Spinal cord (tissue), 9 donors: ENCODE measurements at regions not wholly inside any gene's neighbourhood (a gene's known extent, or its start where the extent isn't known, plus 50 kb on each side); places are given as distances from the start of the nearest gene placed in this dataset.

Source experiments
- DNase-seq, 6 donors: peaks; one replicate each; pipeline versions ENCODE4 v3.0.0 to v3.0.0-alpha.2; 2013 to 2015; ENCODE audit warnings: low spot score in 6 of 6, low read depth in 4 of 6
- H3K27ac ChIP-seq: one replicate; pipeline ENCODE4 v1.5.1; 2013; ENCODE audit warnings: low read depth, low read length, control low read depth
- H3K27me3 ChIP-seq: one replicate; pipeline ENCODE4 v1.6.1; 2013; ENCODE audit warnings: low read length; ENCODE audit not compliant: control insufficient read depth, insufficient read depth
- H3K36me3 ChIP-seq: one replicate; pipeline ENCODE4 v1.6.1; 2013; ENCODE audit warnings: low read length; ENCODE audit not compliant: control insufficient read depth, insufficient read depth
- H3K4me1 ChIP-seq: one replicate; pipeline ENCODE4 v1.6.1; 2013; ENCODE audit warnings: low read length; ENCODE audit not compliant: control insufficient read depth, insufficient read depth
- H3K4me3 ChIP-seq: one replicate; pipeline ENCODE4 v1.5.1; 2013; ENCODE audit warnings: low read depth, low read length, control low read depth
- H3K9me3 ChIP-seq: one replicate; pipeline ENCODE4 v1.6.1; 2013; ENCODE audit warnings: low read length; ENCODE audit not compliant: control insufficient read depth, insufficient read depth
- WGBS: methylation state at CpG from one replicate; pipeline ENCODE4 v1.1.5; 2013; ENCODE audit warnings: missing lambda C conversion rate; ENCODE audit not compliant: insufficient coverage; 5-methylcytosine and 5-hydroxymethylcytosine counted together
- donor health status: healthy.

DNA sequence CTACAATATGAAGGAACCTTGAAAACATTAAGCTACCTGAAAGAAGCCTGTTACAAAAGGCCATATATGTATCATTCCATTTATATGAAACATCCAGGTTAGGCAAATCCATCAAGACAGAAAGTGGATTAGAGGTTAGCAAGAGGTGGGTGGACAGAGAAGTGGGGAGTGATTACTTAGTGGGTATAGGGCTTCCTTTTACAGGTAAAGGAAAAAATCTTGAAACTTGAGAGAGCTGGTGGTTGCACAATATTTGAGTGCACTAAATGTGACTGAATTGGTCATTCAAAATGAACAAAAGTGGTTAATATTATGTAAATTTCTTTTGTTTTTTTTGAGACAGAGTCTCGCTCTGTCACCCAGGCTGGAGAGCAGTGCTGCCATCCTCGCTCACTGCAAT lies 119.4 kb upstream of the KIF5B start:
- Histone ChIP-seq H3K27ac (no peak overlapping the region), H3K36me3 (no peaks in the 10 kb centered on the region), H3K9me3 (no peaks in the 10 kb centered on the region), H3K4me3 (no peak overlapping the region), H3K4me1 (no peaks in the 10 kb centered on the region), H3K27me3 (no peaks in the 10 kb centered on the region)
- 93% methylated on average over 2 of the region's 2 CpGs for WGBS
- DNase-seq: no peak

DNA sequence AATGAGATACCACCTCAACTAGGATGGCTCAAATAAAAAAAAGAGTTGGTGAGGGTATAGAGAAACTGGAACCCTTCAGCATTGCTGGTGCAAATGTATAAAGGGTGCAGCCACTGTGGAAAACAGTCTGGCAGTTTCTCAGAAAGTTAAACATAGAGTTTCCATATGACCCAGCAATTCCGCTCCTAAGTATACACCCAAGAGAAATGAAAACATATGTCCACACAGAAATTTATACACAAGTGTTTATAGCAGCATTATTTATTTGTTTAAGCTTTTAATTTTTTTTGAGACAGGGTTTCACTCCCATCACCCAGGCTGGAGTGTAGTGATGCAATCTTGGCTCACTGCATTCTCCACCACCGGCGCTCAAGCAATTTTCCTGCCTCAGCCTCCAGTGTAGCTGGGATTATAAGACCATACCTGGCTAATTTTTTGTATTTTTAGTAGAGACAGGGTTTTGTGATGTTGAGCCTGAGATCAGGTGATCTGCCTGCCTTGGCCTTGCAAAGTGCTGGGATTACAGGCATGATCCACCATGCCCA lies 118.2 kb upstream of the KIF5B start:
- Histone ChIP-seq H3K27me3 (no peaks in the 10 kb centered on the region), H3K4me3 (no peak overlapping the region), H3K4me1 (no peaks in the 10 kb centered on the region), H3K36me3 (no peaks in the 10 kb centered on the region), H3K27ac (no peak overlapping the region), H3K9me3 (no peaks in the 10 kb centered on the region)
- no peak for DNase-seq
- WGBS: no CpG with 5 or more reads among the region's 3 CpGs

DNA sequence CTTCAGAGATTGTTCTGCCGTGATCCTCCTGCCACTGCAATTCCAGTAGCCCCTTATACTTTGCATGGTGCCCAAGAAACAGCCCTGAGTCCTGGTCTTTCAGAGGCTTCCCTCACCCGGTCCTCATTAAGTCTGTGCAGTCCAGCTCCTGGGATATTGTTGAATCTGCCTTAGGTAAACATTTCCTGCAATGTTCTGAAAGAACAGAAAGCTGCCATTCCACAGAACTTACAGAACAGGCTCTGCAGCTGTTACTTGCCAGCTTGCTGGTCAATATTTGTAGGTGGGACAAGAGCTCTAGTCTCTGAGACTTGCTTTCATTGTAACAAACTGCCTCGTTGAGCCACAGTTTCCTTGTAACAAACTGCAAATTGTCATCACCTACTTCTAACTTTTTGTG lies 115.0 kb upstream of the KIF5B start:
- no peaks in the 10 kb centered on the region for H3K4me1 ChIP-seq
- H3K4me3 ChIP-seq: no peak overlapping the region
- no peak for DNase-seq
- 67% methylated on average over 2 of the region's 3 CpGs for whole genome bisulfite sequencing
- H3K9me3 ChIP-seq: no peaks in the 10 kb centered on the region
- no peaks in the 10 kb centered on the region for H3K27me3 ChIP-seq
- no peaks in the 10 kb centered on the region for H3K36me3 ChIP-seq
- H3K27ac ChIP-seq: no peak overlapping the region

DNA sequence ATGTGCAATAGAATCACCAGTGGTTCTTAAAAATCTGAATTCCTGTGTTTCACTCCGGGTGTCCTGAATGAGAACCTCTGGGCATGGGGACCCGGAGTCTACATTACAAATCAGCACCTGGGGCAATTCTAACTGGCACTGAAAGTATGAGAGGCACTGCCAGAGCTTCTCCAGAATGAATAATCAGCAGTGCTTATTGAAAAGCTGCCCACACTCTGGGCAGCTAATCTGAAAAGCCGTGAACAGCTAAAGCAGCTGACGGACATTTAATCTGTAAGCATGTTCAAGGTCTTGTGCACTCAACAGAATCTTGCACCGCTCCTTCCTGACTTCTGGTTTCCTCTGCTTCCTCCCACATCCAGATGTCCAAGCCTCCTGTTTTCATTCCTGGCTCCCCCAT lies 113.3 kb upstream of the KIF5B start:
- 29% methylated on average over 5 of the region's 5 CpGs for WGBS
- Histone ChIP-seq H3K27me3 (no peaks in the 10 kb centered on the region), H3K27ac (no peak overlapping the region), H3K9me3 (no peaks in the 10 kb centered on the region), H3K4me3 (no peak overlapping the region), H3K4me1 (no peaks in the 10 kb centered on the region), H3K36me3 (no peaks in the 10 kb centered on the region)
- DNase-seq: peak in 2 of 6 donors; percentile 19 to 60

DNA sequence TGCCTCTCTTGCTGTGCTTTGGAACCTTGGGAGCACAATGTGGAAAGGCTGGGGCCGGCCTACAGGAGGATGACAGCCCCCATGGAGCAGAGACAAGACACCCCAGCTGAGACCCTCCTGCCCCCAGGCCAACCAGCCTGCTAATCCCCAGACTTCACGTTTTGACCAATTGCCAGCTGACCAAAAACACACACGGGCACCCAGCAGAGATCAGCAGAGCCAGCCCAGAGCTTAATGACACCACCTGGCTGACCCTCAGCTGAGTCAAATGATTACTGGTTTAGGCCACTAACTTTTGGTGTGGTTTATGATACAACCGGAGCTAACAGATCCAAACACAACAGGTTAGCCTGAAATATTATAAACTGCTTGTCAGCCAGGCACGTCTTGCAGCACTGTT lies 111.2 kb upstream of the KIF5B start:
- 45% methylated on average over 2 of the region's 5 CpGs for WGBS
- DNase-seq: no peak
- Histone ChIP-seq H3K4me3 (no peak overlapping the region), H3K36me3 (no peaks in the 10 kb centered on the region), H3K27me3 (no peaks in the 10 kb centered on the region), H3K9me3 (no peaks in the 10 kb centered on the region), H3K4me1 (no peaks in the 10 kb centered on the region), H3K27ac (no peak overlapping the region)

DNA sequence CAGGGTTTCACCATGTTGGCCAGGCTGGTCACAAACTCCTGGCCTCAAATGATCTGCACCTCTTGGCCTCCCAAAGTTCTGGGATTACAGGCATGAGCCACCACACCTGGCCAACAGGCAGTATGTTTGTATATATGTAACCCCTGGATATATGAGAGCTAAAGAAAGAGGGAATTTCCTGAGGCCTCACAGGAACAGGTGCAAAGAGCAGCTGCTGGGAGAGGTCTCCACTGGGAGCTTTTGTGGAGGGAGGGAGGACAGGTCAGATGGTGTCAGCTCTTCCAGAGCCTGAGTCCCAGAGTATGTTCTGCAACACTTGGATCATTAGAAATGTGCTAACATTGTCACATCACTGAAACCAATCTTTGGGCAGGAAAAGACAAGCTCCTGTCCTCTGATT lies 110.1 kb upstream of the KIF5B start:
- Histone ChIP-seq H3K4me3 (no peak overlapping the region), H3K27me3 (no peaks in the 10 kb centered on the region), H3K36me3 (no peaks in the 10 kb centered on the region), H3K4me1 (no peaks in the 10 kb centered on the region), H3K9me3 (no peaks in the 10 kb centered on the region), H3K27ac (no peak overlapping the region)
- no peak for DNase-seq

DNA sequence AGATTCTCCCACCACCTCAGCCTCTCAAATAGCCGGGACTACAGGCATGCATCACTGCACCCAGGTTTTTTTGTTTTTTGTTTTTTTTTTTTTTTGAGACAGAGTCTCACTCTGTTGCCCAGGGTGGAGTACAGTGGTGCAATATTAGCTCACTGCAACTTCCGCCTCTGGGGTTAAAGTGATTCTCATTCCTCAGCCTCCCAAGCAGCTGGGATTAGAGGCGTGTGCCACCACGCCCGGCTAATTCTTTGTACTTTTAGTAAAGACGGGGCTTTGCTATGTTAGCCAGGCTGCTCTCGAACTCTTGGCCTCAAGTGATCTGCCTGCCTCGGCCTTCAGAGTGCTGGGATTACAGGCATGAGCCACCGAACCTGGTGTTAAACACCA lies 107.5 kb upstream of the KIF5B start:
- Histone ChIP-seq H3K27me3 (no peaks in the 10 kb centered on the region), H3K36me3 (no peaks in the 10 kb centered on the region), H3K4me1 (no peaks in the 10 kb centered on the region), H3K27ac (no peak overlapping the region), H3K9me3 (no peaks in the 10 kb centered on the region), H3K4me3 (no peak overlapping the region)
- no peak for DNase-seq
- WGBS: 94% methylated on average over 8 of the region's 9 CpGs

DNA sequence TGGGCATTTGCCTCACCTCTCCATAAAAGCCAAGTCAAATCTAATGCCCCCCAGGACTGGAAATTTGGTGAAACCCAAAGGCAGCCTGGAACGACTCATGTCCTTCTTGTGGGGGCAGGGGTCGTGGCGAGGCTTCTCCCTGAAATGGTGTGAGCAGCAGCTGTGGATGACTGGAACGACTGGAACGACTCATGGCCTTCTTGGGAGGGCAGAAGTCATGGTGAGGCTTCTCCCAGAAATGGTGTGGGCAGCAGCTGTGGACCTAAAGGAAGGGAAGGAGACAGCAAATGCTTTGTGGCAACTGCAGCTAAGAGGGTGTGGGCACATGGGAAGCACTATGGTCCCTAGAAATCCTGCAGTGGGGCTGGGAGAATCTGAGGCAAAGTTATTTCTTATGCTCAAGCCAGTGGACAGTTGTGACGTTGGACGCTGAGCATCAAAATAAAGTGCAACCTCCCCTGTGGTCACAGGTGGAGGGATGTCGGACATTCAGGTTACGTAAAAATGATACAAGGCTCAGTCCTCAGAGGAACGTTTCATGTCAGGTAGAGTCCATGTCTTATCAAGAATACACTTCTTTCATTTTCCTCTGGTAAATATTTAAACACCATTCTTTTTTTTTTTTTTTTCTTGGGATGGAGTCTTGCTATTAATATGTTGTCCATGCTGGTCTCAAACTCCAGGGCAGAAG lies 107.0 kb upstream of the KIF5B start:
- Histone ChIP-seq H3K4me1 (no peaks in the 10 kb centered on the region), H3K27me3 (no peaks in the 10 kb centered on the region), H3K36me3 (no peaks in the 10 kb centered on the region), H3K9me3 (no peaks in the 10 kb centered on the region), H3K27ac (no peak overlapping the region), H3K4me3 (no peak overlapping the region)
- DNase-seq: no peak
- 81% methylated on average over 9 of the region's 10 CpGs for WGBS

DNA sequence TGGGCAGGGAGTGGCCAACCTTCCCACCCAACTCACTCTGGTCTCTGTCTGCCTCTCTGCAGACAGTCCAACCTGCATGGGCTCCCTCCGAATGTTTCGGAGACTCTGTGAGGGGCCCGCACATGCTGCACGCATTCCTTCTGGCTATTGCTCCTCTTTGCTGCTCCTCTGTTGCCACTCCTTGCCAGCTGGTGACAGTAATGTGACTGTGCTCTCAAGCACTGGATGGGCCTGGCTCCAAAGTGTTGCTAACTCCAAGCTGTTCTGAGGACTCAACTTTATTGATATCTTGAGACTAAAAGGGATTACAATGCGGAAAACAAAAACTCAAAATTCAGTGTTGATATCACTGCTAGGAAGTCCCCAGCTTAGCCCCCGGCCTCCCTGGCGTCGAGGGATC lies 105.4 kb upstream of the KIF5B start:
- H3K4me1 ChIP-seq: no peaks in the 10 kb centered on the region
- no peak overlapping the region for H3K4me3 ChIP-seq
- DNase-seq: peak in 2 of 6 donors; percentile 43 to 67
- no peaks in the 10 kb centered on the region for H3K27me3 ChIP-seq
- no peaks in the 10 kb centered on the region for H3K36me3 ChIP-seq
- H3K9me3 ChIP-seq: no peaks in the 10 kb centered on the region
- no peak overlapping the region for H3K27ac ChIP-seq
- 93% methylated on average over 5 of the region's 8 CpGs for WGBS

DNA sequence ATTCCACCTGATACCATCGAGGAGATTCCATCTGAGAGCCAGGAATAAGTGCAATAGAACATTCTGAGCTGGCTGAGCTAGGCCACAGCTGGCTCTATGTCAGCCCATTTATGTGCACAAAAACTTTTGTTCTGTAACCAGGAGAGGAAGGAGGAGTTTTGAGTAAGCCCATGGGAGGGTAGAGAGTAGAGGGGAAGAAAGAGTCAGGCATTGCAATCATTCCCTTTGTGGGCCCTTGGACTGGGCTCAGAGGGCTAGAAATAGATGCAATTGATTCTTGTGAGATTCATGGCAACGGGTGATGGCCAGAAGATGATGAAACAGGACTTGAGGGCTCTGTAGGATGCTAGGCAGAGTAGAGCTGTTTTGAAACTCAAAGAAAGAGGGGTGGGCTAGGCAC lies 104.6 kb upstream of the KIF5B start:
- Histone ChIP-seq H3K4me1 (no peaks in the 10 kb centered on the region), H3K4me3 (no peak overlapping the region), H3K27me3 (no peaks in the 10 kb centered on the region), H3K9me3 (no peaks in the 10 kb centered on the region), H3K27ac (no peak overlapping the region), H3K36me3 (no peaks in the 10 kb centered on the region)
- WGBS: 61% methylated on average over 2 of the region's 2 CpGs
- DNase-seq: no peak
